RWPE2 (cell line): ENCODE measurements at regions not wholly inside any gene's neighbourhood (a gene's known extent, or its start where the extent isn't known, plus 50 kb on each side); places are given as distances from the start of the nearest gene placed in this dataset.
A peak's percentile ranks its signal among the peaks of the same experiment; 100 is the strongest.

Experiments used
- ATAC-seq: fragments of 200-7000 bp; cut with Tn5 transposase; 3 replicates; pipeline ENCODE4 v1.9.1; 2021; ENCODE audit warnings: low read depth
- DNase-seq: peaks from one replicate; pipeline ENCODE4 v3.0.0-alpha.2; 2020; ENCODE audit warnings: low spot score
- H3K27ac ChIP-seq: fragments of 450-650 bp; 2 replicates; pipeline ENCODE4 v1.5.1; 2017; ENCODE audit warnings: mild to moderate bottlenecking; ENCODE audit not compliant: poor library complexity, severe bottlenecking
- H3K27me3 ChIP-seq: fragments of 250-450 bp; sonication (Bioruptor Pico); 2 replicates; pipeline ENCODE4 v1.5.1; 2021; ENCODE audit warnings: mild to moderate bottlenecking, moderate library complexity; ENCODE audit not compliant: insufficient read depth, poor library complexity, severe bottlenecking
- H3K36me3 ChIP-seq: fragments of 250-450 bp; sonication (Bioruptor Pico); 2 replicates; pipeline ENCODE4 v1.5.1; 2020; ENCODE audit warnings: low read depth, mild to moderate bottlenecking, moderate library complexity
- H3K4me1 ChIP-seq: fragments of 250-450 bp; sonication (Bioruptor Pico); 2 replicates; pipeline ENCODE4 v1.5.1; 2021; ENCODE audit warnings: mild to moderate bottlenecking, moderate library complexity; ENCODE audit not compliant: insufficient read depth, poor library complexity, severe bottlenecking
- H3K4me3 ChIP-seq: fragments of 250-450 bp; sonication (Bioruptor Pico); 2 replicates; pipeline ENCODE4 v1.5.1; 2021; ENCODE audit warnings: mild to moderate bottlenecking, moderate library complexity; ENCODE audit not compliant: severe bottlenecking
- H3K9me3 ChIP-seq: fragments of 250-450 bp; sonication (Bioruptor Pico); 2 replicates; pipeline ENCODE4 v1.5.1; 2021; ENCODE audit warnings: mild to moderate bottlenecking, moderate library complexity; ENCODE audit not compliant: severe bottlenecking
- TF ChIP-seq, protein P1 (sequence below): fragments of 450-650 bp; IDR thresholded peaks from one replicate; pipeline ENCODE4 v1.5.1; 2017; ENCODE audit warnings: mild to moderate bottlenecking, moderate library complexity; ENCODE audit not compliant: poor library complexity, severe bottlenecking

DNA sequence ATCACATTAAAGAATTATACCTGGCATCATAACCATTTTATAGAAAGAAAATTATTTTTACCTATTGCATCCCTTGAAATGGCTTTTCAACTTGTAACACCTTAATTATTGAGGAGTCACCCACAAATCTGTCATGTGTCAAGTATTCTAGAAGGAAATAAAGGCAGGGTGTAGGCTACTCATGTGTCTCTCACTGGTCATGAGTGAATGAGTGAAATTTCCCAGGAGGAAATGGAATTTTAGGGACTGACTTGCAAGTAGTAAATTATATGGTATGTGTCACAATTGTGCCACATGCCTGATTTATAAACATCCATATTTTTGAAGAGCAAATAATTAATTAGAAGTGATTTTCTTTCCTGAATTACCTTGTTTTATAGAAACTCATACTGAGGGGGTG is 310.5 kb upstream of the ADAMTS9 start:
- ATAC-seq (no peak), DNase-seq (no peak)
- TF ChIP-seq, protein P1, sequence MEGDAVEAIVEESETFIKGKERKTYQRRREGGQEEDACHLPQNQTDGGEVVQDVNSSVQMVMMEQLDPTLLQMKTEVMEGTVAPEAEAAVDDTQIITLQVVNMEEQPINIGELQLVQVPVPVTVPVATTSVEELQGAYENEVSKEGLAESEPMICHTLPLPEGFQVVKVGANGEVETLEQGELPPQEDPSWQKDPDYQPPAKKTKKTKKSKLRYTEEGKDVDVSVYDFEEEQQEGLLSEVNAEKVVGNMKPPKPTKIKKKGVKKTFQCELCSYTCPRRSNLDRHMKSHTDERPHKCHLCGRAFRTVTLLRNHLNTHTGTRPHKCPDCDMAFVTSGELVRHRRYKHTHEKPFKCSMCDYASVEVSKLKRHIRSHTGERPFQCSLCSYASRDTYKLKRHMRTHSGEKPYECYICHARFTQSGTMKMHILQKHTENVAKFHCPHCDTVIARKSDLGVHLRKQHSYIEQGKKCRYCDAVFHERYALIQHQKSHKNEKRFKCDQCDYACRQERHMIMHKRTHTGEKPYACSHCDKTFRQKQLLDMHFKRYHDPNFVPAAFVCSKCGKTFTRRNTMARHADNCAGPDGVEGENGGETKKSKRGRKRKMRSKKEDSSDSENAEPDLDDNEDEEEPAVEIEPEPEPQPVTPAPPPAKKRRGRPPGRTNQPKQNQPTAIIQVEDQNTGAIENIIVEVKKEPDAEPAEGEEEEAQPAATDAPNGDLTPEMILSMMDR, result no peak
- H3K27me3 ChIP-seq, result no peaks in the 10 kb centered on the region
- no peaks in the 10 kb centered on the region for H3K36me3 ChIP-seq
- H3K4me3 ChIP-seq, result no peak overlapping the region
- no peaks in the 10 kb centered on the region for H3K4me1 ChIP-seq
- no peaks in the 10 kb centered on the region for H3K9me3 ChIP-seq
- no peak overlapping the region for H3K27ac ChIP-seq

- Histone ChIP-seq H3K4me3 (no peak overlapping the region), H3K36me3 (no peaks in the 10 kb centered on the region), H3K9me3 (no peaks in the 10 kb centered on the region), H3K4me1 (no peaks in the 10 kb centered on the region), H3K27ac (no peak overlapping the region), H3K27me3 (no peaks in the 10 kb centered on the region)
- TF ChIP-seq, protein P1, result no peak
- no peak for DNase-seq
- ATAC-seq, result no peak
Measured at GRCh38 chr3:64995857-64996551, 308.2 kb upstream of the ADAMTS9 start.

GRCh38 chr3:64993781-64994180 is 306.0 kb upstream of the ADAMTS9 start:
- TF ChIP-seq, protein P1, result no peak
- Histone ChIP-seq H3K27me3 (no peaks in the 10 kb centered on the region), H3K4me1 (no peaks in the 10 kb centered on the region), H3K9me3 (no peaks in the 10 kb centered on the region), H3K27ac (no peak overlapping the region), H3K4me3 (no peak overlapping the region), H3K36me3 (no peaks in the 10 kb centered on the region)
- ATAC-seq (no peak), DNase-seq (no peak)

DNA sequence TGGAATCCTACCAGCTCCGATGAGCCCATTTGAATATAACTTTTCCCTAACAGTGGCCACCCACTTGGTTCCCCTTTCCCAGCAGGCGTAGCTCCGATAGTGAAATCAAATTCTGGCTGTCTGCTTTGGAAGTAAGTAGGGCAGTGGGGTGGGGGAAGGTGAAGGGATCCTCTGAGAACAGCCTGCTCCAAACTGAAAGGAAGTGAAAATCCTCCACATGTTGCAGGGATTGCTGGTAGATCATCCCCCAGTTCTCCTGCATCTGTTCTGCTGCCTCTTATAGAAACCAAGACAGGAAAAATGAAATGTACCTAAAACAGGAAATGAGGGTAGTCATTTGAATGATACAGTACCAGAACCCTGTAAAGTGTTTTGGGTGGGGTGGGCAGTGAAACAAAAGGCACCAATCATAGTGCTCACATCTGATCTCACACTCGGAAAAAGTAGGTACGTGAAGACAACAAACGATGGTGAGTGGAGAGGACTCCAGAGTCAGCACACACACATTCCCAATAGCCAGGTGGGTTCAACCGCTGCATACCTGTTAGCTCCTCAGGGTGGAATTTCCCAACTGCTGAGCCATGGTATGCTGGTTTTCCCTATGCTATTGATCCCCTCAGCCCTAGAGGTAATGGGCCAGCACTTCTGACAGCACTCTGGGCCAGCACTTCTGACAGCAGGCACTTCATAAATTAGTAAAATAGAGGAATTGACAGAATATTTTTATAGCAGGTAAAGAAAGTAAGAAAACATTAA is 304.9 kb upstream of the ADAMTS9 start:
- TF ChIP-seq, protein P1, result no peak
- DNase-seq, result no peak
- H3K27ac ChIP-seq, result no peak overlapping the region

DNA sequence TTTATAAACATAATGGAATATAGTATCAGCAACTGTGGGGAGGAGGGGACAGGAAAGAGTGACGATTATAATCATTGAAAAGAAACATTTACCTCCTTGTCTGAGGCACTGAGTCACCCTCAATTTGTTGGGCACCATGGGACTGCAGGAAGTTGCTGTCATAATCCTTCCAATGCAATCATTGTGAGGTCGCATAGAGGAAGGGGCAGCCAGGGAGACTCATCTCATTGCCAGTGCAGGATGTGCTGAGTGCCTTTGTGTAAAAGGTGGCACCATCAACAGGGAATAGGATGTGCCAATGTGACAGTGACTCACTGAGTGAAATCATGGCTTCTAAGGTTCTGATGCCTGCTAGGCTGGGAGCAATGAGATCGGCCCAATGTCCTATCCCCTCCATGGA is 300.4 kb upstream of the ADAMTS9 start:
- no peaks in the 10 kb centered on the region for H3K9me3 ChIP-seq
- no peaks in the 10 kb centered on the region for H3K4me1 ChIP-seq
- H3K36me3 ChIP-seq, result no peaks in the 10 kb centered on the region
- H3K4me3 ChIP-seq, result no peak overlapping the region
- TF ChIP-seq, protein P1, result no peak
- 0 out of 3 replicates have a peak, but pooled peaks have one; percentile 23 for ATAC-seq
- no peak for DNase-seq
- H3K27me3 ChIP-seq, result no peaks in the 10 kb centered on the region
- H3K27ac ChIP-seq, result no peak overlapping the region

More for the DNA sequence above, 304.9 kb upstream of the ADAMTS9 start:
- Histone ChIP-seq H3K36me3 (no peaks in the 10 kb centered on the region), H3K27me3 (no peaks in the 10 kb centered on the region), H3K9me3 (no peaks in the 10 kb centered on the region), H3K4me1 (no peaks in the 10 kb centered on the region), H3K4me3 (no peak overlapping the region)
- no peak for ATAC-seq
